Astrocyte of the spinal cord (primary cell): ENCODE measurements at regions not wholly inside any gene's neighbourhood (a gene's known extent, or its start where the extent isn't known, plus 50 kb on each side); places are given as distances from the start of the nearest gene placed in this dataset.

ENCODE experiments used
- DNase-seq: peaks from one replicate; pipeline ENCODE4 v3.0.0; 2011; ENCODE audit warnings: low read depth, low spot score
- H3K4me3 ChIP-seq: 2 replicates; pipeline ENCODE4 v1.5.1; 2011; ENCODE audit warnings: low read depth, mild to moderate bottlenecking, low read length, moderate library complexity
- in situ Hi-C: cut with HindIII; loops from 2 replicates; pipeline ENCODE4 v1.10.0; 2017; ENCODE audit warnings: low sequenced_read_pairs
- TF ChIP-seq, protein P1 (sequence below): IDR thresholded peaks from 2 replicates; pipeline ENCODE4 v1.5.1; 2012; ENCODE audit warnings: low read depth, mild to moderate bottlenecking, low read length, inconsistent platforms

- TF ChIP-seq, protein P1, sequence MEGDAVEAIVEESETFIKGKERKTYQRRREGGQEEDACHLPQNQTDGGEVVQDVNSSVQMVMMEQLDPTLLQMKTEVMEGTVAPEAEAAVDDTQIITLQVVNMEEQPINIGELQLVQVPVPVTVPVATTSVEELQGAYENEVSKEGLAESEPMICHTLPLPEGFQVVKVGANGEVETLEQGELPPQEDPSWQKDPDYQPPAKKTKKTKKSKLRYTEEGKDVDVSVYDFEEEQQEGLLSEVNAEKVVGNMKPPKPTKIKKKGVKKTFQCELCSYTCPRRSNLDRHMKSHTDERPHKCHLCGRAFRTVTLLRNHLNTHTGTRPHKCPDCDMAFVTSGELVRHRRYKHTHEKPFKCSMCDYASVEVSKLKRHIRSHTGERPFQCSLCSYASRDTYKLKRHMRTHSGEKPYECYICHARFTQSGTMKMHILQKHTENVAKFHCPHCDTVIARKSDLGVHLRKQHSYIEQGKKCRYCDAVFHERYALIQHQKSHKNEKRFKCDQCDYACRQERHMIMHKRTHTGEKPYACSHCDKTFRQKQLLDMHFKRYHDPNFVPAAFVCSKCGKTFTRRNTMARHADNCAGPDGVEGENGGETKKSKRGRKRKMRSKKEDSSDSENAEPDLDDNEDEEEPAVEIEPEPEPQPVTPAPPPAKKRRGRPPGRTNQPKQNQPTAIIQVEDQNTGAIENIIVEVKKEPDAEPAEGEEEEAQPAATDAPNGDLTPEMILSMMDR = no peak
- no peak overlapping the region for H3K4me3 ChIP-seq
- no peak for DNase-seq
- in situ Hi-C loops = no loop called here
These were observed 59.5 kb upstream of the TMEM215 start for GRCh38 chr9:32723789-32724325.

- TF ChIP-seq, protein P1 = no peak
- H3K4me3 ChIP-seq = no peak overlapping the region
- no peak for DNase-seq
- in situ Hi-C loops = no loop called here
These were observed 58.1 kb upstream of the TMEM215 start for GRCh38 chr9:32725066-32725860.

DNA sequence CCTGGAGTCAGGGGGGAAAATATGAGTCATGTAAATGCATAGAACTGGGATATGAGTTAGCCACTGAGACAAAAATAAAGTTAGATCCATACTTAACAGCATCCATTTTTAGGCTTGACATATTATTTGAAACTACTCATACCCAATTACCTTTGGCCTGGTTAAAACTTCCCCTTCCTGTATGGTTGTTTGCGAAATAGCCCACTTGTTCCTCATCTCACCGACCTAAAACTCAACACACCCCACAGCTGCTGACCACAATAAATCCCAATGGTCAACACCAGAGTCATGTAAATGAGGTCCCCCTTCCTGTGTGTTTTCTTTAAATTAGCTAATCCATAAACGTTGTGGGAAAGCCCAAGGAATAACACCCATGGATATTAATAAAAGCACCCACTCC is 55.2 kb upstream of the TMEM215 start:
- DNase-seq = no peak
- H3K4me3 ChIP-seq = no peak overlapping the region
- TF ChIP-seq, protein P1 = no peak
- in situ Hi-C loops = no loop called here
